ENCODE measurements at regions not wholly inside any gene's neighbourhood (a gene's known extent, or its start where the extent isn't known, plus 50 kb on each side); places are given as distances from the start of the nearest gene placed in this dataset.

- H3K4me3 ChIP-seq (ENCODE audit: low read depth, low read length): no peak overlapping the region
- DNase-seq (ENCODE audit: low read depth): no peak
- TF ChIP-seq CTCF (IDR thresholded peaks at IDR 0.05; ENCODE audit: insufficient read depth, low read depth, low read length, missing control alignments): no peak
Measured at GRCh38 chr6:146965110-146965689, 239.0 kb upstream of the STXBP5 start.

- DNase-seq (ENCODE audit: low read depth): no peak
- H3K4me3 ChIP-seq (ENCODE audit: low read depth, low read length): no peak overlapping the region
- TF ChIP-seq CTCF (IDR thresholded peaks at IDR 0.05; ENCODE audit: insufficient read depth, low read depth, low read length, missing control alignments): no peak
Measured at GRCh38 chr6:146968041-146968760, 236.0 kb upstream of the STXBP5 start.

GRCh38 chr6:146972546-146972945 lies 231.7 kb upstream of the STXBP5 start:
- TF ChIP-seq CTCF (IDR thresholded peaks at IDR 0.05; ENCODE audit: insufficient read depth, low read depth, low read length, missing control alignments): no peak
- DNase-seq (ENCODE audit: low read depth): no peak
- no peak overlapping the region for H3K4me3 ChIP-seq (ENCODE audit: low read depth, low read length)

GRCh38 chr6:146974351-146974750 lies 229.9 kb upstream of the STXBP5 start:
- TF ChIP-seq CTCF (IDR thresholded peaks at IDR 0.05; ENCODE audit: insufficient read depth, low read depth, low read length, missing control alignments): no peak
- no peak overlapping the region for H3K4me3 ChIP-seq (ENCODE audit: low read depth, low read length)
- DNase-seq (ENCODE audit: low read depth): no peak

GRCh38 chr6:146975093-146975492 lies 229.1 kb upstream of the STXBP5 start:
- no peak for TF ChIP-seq CTCF (IDR thresholded peaks at IDR 0.05; ENCODE audit: insufficient read depth, low read depth, low read length, missing control alignments)
- no peak overlapping the region for H3K4me3 ChIP-seq (ENCODE audit: low read depth, low read length)
- no peak for DNase-seq (ENCODE audit: low read depth)

- no peak for TF ChIP-seq CTCF (IDR thresholded peaks at IDR 0.05; ENCODE audit: insufficient read depth, low read depth, low read length, missing control alignments)
- no peak for DNase-seq (ENCODE audit: low read depth)
- H3K4me3 ChIP-seq (ENCODE audit: low read depth, low read length): no peak overlapping the region
Measured at GRCh38 chr6:146980900-146981329, 223.3 kb upstream of the STXBP5 start.

- DNase-seq (ENCODE audit: low read depth): no peak
- H3K4me3 ChIP-seq (ENCODE audit: low read depth, low read length): no peak overlapping the region
- TF ChIP-seq CTCF (IDR thresholded peaks at IDR 0.05; ENCODE audit: insufficient read depth, low read depth, low read length, missing control alignments): no peak
Measured at GRCh38 chr6:146981981-146982380, 222.2 kb upstream of the STXBP5 start.

All from GM12865 (cell line).